ENCODE measurements at regions not wholly inside any gene's neighbourhood (a gene's known extent, or its start where the extent isn't known, plus 50 kb on each side); places are given as distances from the start of the nearest gene placed in this dataset.
A peak's percentile ranks its signal among the peaks of the same experiment; 100 is the strongest.

DNA sequence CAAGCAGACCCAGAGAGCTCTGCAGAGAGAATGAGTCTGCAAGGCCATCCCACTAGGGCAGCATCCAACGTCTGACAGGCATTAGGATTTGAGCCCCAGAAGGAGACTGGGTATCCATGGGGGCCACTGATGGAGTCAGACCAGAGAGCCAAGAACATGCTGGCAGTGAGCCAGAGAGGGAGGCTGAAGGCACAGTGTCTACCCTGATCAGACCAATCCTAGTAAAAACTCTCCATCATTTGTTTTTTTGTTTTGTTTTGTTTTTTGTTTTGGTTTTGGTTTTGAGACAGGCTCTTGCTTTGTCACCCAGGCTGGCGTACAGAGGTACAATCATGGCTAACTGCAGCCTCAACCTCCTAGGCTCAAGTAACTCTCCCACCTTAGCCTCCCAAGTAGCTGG lies 133.1 kb upstream of the LYZL2 start:
- in situ Hi-C loops (cut with MboI; ENCODE audit: low pct_unique_long_range_greater_than_20kb in 2 of 9, low sequenced_read_pairs in 9 of 9, unreplicated experiment in 9 of 9) = loop anchor here in 1 of 9 experiments (25.0 kb wide), 1 partner anchor 1050 kb away; no protein-coding TSS in a partner anchor
- Histone ChIP-seq H3K27ac (no peak overlapping the region), H3K4me3 (no peak overlapping the region), H3K4me1 (replicated peaks in 1 of 2) (peaks cover 4 to 6% of the 10 kb centered on the region in 2 donors)
- WGBS, 10 experiments = 13 to 100% (median 60%) methylated on average over 1 to 2 of the region's 2 CpGs; no CpG with 5 or more reads in 3 of the 10 experiments
- no peak for ATAC-seq (replicated peaks in 6 of 8)

DNA sequence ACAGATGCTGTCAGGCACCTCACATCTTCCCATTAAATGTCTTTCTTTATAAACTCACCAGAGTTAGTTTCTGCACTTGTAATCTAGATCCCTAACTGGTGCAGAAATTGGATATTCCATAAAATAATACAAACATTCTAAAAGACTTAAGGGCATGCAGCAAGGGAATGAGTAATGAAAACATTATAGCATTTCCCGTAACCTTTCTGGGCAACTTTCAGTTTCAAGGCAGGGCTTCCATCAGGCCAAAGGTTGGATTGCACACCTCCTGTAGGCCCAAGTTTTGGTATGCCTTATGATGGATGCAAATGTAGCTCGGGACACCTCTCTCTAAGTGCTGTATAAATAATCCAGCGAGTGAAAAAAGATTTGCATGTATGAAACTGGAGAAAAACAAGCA lies 129.9 kb upstream of the LYZL2 start:
- no peak overlapping the region for H3K27ac ChIP-seq
- in situ Hi-C loops (cut with MboI; ENCODE audit: low pct_unique_long_range_greater_than_20kb in 2 of 9, low sequenced_read_pairs in 9 of 9, unreplicated experiment in 9 of 9) = loop anchor here in 1 of 9 experiments (25.0 kb wide), 1 partner anchor 1053 kb away; no protein-coding TSS in a partner anchor
- peak in 3 of 8 experiments; percentile 40 to 67 (median 54) for ATAC-seq (replicated peaks in 6 of 8)
- no peak overlapping the region for H3K4me3 ChIP-seq
- WGBS, 10 experiments = 20 to 100% (median 61%) methylated on average over 1 to 2 of the region's 3 CpGs; no CpG with 5 or more reads in 5 of the 10 experiments
- no peaks in the 10 kb centered on the region for H3K4me1 ChIP-seq (replicated peaks in 1 of 2)

DNA sequence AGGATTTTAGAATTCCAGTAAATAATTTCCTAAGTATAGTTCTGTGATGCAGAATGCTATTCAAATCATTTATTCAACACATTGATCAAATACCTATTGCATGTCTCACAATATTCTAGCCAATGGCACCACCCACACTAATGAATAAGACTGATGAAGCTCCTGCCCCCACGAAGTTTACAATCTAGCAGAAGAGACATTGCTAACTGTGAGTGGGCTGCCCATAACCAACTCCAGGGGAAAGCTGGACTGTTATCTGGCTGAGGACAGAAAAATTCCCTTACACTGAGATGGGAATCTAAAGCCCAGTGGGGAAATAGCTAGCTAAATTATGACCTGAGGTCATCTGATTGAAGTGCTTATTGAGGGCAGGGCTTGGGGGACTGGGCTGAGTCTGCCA lies 128.8 kb upstream of the LYZL2 start:
- Histone ChIP-seq H3K27ac (no peak overlapping the region), H3K4me3 (no peak overlapping the region), H3K4me1 (replicated peaks in 1 of 2) (peaks cover 0 to 5% of the 10 kb centered on the region in 2 donors)
- in situ Hi-C loops (cut with MboI; ENCODE audit: low pct_unique_long_range_greater_than_20kb in 2 of 9, low sequenced_read_pairs in 9 of 9, unreplicated experiment in 9 of 9) = loop anchor here in 1 of 9 experiments (25.0 kb wide), 1 partner anchor 1054 kb away; no protein-coding TSS in a partner anchor
- ATAC-seq (replicated peaks in 6 of 8) = no peak
- WGBS, 10 experiments = 14 to 57% (median 20%) methylated on average over 1 of the region's 1 CpG; no CpG with 5 or more reads in 7 of the 10 experiments

DNA sequence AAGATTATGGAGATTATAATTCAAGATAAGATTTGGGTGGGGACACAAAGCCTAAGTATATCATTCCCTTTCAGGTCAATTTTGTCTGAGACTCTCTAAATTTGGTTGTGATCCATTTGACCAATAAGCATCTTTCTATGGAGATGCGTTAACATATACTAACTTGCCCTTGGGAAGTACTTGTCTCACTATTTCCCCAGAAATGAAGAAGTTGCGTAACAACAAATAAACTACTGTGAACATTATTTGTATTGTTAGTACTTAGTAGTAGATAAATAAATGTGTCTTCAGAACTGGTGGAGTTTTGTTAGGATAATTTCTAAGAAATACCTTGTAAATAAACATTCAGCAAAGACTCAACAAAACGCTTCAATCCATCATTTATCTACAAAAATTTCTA lies 127.3 kb upstream of the LYZL2 start:
- Histone ChIP-seq H3K4me1 (replicated peaks in 1 of 2) (peaks cover 3 to 9% of the 10 kb centered on the region in 2 donors), H3K27ac (no peak overlapping the region), H3K4me3 (no peak overlapping the region)
- no peak for ATAC-seq (replicated peaks in 6 of 8)
- in situ Hi-C loops (cut with MboI; ENCODE audit: low pct_unique_long_range_greater_than_20kb in 2 of 9, low sequenced_read_pairs in 9 of 9, unreplicated experiment in 9 of 9) = loop anchor here in 1 of 9 experiments (25.0 kb wide), 1 partner anchor 1055 kb away; no protein-coding TSS in a partner anchor
- WGBS, 10 experiments = 86 to 100% (median 99%) methylated on average over 2 to 3 of the region's 3 CpGs

DNA sequence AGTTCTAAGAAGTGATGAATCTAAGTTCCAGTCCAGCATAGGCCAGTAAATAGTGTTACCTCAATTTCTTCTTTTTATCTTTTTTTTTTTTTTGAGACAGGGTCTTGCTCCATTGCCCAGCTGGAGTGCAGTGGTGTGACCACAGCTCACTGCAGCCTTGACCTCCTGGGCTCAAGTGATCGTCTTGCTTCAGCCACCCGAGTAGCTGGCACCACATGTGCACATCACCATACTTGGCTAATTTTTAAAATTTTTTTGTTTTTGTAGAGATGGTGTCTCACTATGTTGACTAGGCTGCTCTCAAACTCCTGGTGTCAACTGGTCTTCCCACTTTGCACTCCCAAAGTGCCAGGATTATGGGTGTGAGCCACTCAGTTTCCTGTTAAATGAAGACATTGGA lies 126.6 kb upstream of the LYZL2 start:
- ATAC-seq (replicated peaks in 6 of 8) = no peak
- in situ Hi-C loops (cut with MboI; ENCODE audit: low pct_unique_long_range_greater_than_20kb in 2 of 9, low sequenced_read_pairs in 9 of 9, unreplicated experiment in 9 of 9) = loop anchor here in 1 of 9 experiments (25.0 kb wide), 1 partner anchor 1056 kb away; no protein-coding TSS in a partner anchor
- Histone ChIP-seq H3K27ac (no peak overlapping the region), H3K4me1 (replicated peaks in 1 of 2) (peaks cover 3 to 9% of the 10 kb centered on the region in 2 donors), H3K4me3 (no peak overlapping the region)
- whole genome bisulfite sequencing, 10 experiments = 40 to 100% (median 85%) methylated on average over 1 to 2 of the region's 2 CpGs; no CpG with 5 or more reads in 5 of the 10 experiments

DNA sequence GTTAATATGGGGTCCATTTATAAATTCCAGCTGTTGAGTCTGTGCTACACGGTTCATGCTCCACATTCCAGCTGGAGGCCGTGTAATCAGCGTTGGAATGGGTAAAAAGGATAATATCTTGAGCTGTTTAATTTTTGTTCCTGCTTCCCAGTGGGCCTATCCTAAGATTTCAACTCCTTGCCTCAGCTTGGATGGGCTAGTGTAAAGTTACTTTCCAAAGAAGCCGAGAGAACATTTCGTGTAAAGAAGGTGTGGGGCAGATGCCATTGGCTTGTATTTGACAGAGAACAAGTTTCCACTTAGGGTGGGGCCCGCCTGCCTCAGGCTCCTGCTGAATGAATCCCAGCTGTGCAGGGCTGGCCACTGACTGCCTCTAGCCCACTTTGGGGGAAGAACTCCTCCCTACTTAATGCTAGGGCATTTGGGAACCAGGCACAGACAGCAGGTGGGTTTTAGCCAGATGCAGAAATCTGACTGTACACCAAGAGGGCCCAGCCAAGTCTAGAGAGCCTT lies 125.9 kb upstream of the LYZL2 start:
- no peak overlapping the region for H3K27ac ChIP-seq
- peaks cover 3 to 9% of the 10 kb centered on the region in 2 donors for H3K4me1 ChIP-seq (replicated peaks in 1 of 2)
- peak in 3 of 8 experiments; percentile 76 to 88 (median 82) for ATAC-seq (replicated peaks in 6 of 8)
- 0 to 100% (median 45%) methylated on average over 2 to 6 of the region's 6 CpGs; no CpG with 5 or more reads in 2 of the 10 experiments for WGBS, 10 experiments
- no peak overlapping the region for H3K4me3 ChIP-seq
- in situ Hi-C loops (cut with MboI; ENCODE audit: low pct_unique_long_range_greater_than_20kb in 2 of 9, low sequenced_read_pairs in 9 of 9, unreplicated experiment in 9 of 9) = loop anchor here in 1 of 9 experiments (25.0 kb wide), 1 partner anchor 1057 kb away; no protein-coding TSS in a partner anchor

DNA sequence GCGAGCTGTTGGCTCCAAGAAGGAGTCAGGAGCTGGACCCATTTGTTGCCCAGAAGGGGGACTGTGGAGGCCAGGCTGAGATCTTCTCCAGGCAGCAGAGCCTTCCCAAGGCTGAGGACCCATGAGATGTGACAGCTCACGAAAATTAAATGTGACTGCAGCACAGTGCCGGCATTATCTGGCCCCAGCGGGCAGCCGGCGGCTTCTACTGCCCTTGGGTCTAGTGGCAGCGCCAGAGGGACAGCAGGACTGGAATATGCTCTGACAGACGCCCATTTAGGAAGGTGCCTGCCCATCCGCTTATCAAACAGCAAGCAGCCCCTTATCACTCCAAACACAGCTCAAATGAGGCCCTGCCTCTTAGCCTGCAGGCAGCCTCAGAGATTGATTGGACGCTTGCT lies 122.9 kb upstream of the LYZL2 start:
- no peak for ATAC-seq (replicated peaks in 6 of 8)

DNA sequence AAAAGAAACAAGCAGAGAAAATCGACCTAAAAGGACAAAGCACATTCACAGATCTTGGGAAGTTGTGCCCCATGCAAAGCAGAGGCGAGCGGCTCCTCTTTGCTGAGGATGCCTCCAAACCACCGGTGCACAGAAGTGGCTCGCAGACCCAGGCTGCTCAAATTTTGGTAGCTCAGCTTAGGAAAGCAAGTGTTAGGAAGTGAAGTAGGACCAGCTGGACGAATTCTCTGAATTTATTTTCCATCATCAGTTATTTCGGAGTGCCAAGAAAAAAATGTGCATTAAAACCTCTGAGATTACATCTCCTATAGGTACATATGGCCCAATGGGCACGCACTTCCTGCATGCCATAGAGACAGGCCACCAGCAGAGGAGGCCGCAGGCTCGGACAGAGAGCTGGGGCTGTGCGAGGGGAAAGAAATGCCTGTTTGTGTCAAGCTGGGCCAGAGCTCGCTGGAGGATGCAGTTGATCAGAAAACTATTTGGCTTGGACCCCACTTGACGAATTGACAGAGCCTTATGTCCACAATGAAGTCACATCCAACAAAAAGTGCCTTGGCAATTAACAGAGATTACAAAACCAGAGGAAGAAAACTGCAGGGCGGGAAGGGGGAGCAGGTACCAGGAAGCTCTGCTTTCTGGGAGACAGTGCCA lies 122.3 kb upstream of the LYZL2 start:
- no peak overlapping the region for H3K27ac ChIP-seq
- ATAC-seq (replicated peaks in 6 of 8) = peak; percentile 53 to 92 (median 70)

More for the DNA sequence above, 122.9 kb upstream of the LYZL2 start:
- no peak overlapping the region for H3K27ac ChIP-seq
- WGBS, 10 experiments = 90 to 100% (median 100%) methylated on average over 1 to 2 of the region's 10 CpGs; no CpG with 5 or more reads in 7 of the 10 experiments
- H3K4me1 ChIP-seq (replicated peaks in 1 of 2) = peaks cover 19 to 22% of the 10 kb centered on the region in 2 donors
- H3K4me3 ChIP-seq = no peak overlapping the region
- in situ Hi-C loops (cut with MboI; ENCODE audit: low pct_unique_long_range_greater_than_20kb in 2 of 9, low sequenced_read_pairs in 9 of 9, unreplicated experiment in 9 of 9) = loop anchor here in 1 of 9 experiments (25.0 kb wide), 1 partner anchor 1060 kb away; no protein-coding TSS in a partner anchor

DNA sequence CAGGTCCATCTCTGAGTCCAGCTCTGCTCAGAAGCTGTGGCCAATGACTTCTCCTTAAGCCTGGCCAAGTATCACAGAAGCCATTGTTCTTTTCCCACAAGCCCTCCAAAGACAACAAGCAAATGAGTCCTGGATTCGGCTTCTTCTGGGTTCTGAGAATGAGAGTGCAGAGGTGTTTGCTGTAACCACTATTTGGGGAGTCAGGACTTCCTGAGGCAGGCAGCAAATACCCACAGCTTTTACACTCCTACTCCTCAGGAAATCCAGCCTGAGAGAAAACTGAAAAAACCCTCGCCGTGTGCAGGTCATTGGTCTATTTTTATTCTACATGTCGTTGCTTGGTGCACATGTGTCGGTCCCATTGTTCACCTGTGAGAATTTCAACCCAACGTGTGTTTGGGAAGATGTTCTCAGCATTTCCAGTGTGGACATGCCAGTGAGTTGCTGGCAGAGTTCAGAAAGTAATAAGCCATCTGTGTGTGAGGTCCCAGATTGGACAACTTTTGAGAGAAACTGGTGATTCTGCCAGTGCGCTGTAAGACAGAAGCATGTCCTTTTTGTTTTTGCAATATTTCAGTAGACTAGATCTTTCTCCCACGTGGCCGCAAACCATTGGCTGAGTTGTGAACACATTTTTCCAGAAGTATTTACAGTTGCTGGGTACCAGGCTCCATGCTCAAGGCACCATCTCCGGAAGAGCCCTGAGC lies 121.6 kb upstream of the LYZL2 start:
- H3K4me1 ChIP-seq (replicated peaks in 1 of 2) = peaks cover 26 to 27% of the 10 kb centered on the region in 2 donors
- WGBS, 10 experiments = 50 to 100% (median 80%) methylated on average over 1 to 9 of the region's 10 CpGs
- in situ Hi-C loops (cut with MboI; ENCODE audit: low pct_unique_long_range_greater_than_20kb in 2 of 9, low sequenced_read_pairs in 9 of 9, unreplicated experiment in 9 of 9) = loop anchor here in 1 of 9 experiments (25.0 kb wide), 1 partner anchor 1061 kb away; no protein-coding TSS in a partner anchor
- no peak overlapping the region for H3K4me3 ChIP-seq
- H3K27ac ChIP-seq = no peak overlapping the region
- no peak for ATAC-seq (replicated peaks in 6 of 8)

More for the DNA sequence above, 122.3 kb upstream of the LYZL2 start:
- peaks cover 21 to 22% of the 10 kb centered on the region in 2 donors for H3K4me1 ChIP-seq (replicated peaks in 1 of 2)
- H3K4me3 ChIP-seq = no peak overlapping the region
- WGBS, 10 experiments = 17 to 67% (median 28%) methylated on average over 5 to 11 of the region's 14 CpGs; no CpG with 5 or more reads in 2 of the 10 experiments
- in situ Hi-C loops (cut with MboI; ENCODE audit: low pct_unique_long_range_greater_than_20kb in 2 of 9, low sequenced_read_pairs in 9 of 9, unreplicated experiment in 9 of 9) = loop anchor here in 1 of 9 experiments (25.0 kb wide), 1 partner anchor 1060 kb away; no protein-coding TSS in a partner anchor

DNA sequence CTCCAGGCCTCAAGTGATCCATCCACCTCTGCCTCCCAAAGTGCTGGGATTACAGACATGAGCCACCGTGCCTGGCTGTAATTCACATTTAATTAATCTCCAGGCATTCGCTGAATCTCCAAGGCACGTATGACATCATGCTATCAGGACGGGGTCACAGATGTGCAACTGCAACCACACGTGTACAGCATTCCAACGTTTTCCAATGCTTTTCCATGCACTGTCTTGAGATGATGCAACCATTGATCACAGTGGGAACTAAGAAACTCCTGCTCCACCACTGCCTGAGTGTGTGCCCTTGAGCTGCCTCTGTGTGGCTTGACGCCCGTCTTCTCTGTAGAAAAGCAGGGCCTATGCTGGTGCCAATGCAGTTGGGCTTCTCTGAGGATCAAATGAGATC lies 119.8 kb upstream of the LYZL2 start:
- 39 to 100% (median 79%) methylated on average over 1 to 4 of the region's 8 CpGs; no CpG with 5 or more reads in 3 of the 10 experiments for WGBS, 10 experiments
- ATAC-seq (replicated peaks in 6 of 8) = peak in 4 of 8 experiments; percentile 18 to 76 (median 62)
- no peak overlapping the region for H3K27ac ChIP-seq
- H3K4me1 ChIP-seq (replicated peaks in 1 of 2) = peaks cover 26 to 27% of the 10 kb centered on the region in 2 donors
- H3K4me3 ChIP-seq = no peak overlapping the region
- in situ Hi-C loops (cut with MboI; ENCODE audit: low pct_unique_long_range_greater_than_20kb in 2 of 9, low sequenced_read_pairs in 9 of 9, unreplicated experiment in 9 of 9) = loop anchor here in 4 of 9 experiments (25.0 kb wide), 1 partner anchor 1063 kb away; no protein-coding TSS in a partner anchor

DNA sequence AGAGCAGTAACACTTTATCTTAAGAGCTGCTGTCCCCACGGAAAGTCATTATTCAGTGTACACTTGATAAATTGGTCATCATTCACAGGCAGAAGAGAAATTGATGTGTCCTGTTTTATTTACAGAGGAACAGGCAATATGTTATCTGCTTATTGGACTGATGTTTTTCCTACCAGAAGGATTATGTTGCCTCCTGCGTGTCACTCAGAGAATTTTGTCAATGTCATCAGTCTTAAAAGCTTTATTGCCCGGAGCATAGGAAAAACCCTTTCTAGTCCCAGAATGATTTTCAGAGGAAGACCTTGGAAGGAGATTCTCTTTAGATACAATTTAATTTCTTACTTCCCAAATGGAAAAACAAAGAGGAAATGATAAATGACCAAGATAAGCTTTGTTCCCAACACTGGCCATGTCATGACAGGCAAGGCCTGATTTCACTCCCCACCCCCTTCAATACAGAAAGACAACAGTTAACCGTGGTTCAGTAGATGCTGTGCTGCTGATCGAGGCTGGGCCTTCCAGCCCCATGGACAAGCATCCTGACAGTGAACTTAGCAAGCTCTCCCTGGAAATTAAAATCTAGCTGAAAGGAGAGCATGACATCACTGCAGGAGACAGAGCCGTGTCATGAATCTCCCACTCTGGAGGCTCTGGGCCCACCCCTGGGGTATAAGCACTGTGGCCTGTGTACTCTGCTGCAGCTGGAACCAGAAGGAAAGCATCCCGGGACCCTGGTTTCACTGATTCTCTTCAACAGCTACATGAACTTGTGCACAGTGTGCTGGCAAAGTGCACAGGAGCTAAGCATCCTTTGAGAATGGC lies 118.8 kb upstream of the LYZL2 start:
- 50 to 100% (median 76%) methylated on average over 1 to 7 of the region's 7 CpGs; no CpG with 5 or more reads in 1 of the 10 experiments for WGBS, 10 experiments
- peak in 5 of 8 experiments; percentile 58 to 80 (median 61) for ATAC-seq (replicated peaks in 6 of 8)
- in situ Hi-C loops (cut with MboI; ENCODE audit: low pct_unique_long_range_greater_than_20kb in 2 of 9, low sequenced_read_pairs in 9 of 9, unreplicated experiment in 9 of 9) = loop anchor here in 4 of 9 experiments (25.0 kb wide), 1 partner anchor 1064 kb away; no protein-coding TSS in a partner anchor
- Histone ChIP-seq H3K4me3 (no peak overlapping the region), H3K4me1 (replicated peaks in 1 of 2) (peaks cover 21 to 27% of the 10 kb centered on the region in 2 donors), H3K27ac (peak overlapping the region; percentile 1 to 35)
